ENCODE measurements at regions not wholly inside any gene's neighbourhood (a gene's known extent, or its start where the extent isn't known, plus 50 kb on each side); places are given as distances from the start of the nearest gene placed in this dataset.

DNA sequence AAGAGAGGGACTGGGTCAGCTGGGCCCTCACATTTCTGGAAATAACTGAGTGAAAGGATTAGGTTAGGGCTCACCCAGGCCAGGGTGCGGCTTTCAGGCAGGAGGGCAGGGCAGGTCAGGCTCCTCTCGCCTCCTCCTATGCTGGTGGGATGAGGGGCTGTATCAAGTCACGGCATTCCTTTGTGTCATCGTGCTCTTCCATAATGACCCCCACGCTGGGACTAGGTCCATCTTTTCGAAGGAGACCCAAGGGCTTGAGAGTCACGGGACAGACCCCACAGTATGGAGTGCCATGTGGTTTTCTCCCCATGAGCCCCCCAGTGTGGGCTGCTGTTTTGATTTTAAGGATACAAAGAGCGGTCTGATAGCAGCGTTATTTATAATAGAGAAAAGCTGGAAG lies 137.8 kb upstream of the COPS8 start:
- DNase-seq (ENCODE audit: low read depth in 2 of 2), result no peak

DNA sequence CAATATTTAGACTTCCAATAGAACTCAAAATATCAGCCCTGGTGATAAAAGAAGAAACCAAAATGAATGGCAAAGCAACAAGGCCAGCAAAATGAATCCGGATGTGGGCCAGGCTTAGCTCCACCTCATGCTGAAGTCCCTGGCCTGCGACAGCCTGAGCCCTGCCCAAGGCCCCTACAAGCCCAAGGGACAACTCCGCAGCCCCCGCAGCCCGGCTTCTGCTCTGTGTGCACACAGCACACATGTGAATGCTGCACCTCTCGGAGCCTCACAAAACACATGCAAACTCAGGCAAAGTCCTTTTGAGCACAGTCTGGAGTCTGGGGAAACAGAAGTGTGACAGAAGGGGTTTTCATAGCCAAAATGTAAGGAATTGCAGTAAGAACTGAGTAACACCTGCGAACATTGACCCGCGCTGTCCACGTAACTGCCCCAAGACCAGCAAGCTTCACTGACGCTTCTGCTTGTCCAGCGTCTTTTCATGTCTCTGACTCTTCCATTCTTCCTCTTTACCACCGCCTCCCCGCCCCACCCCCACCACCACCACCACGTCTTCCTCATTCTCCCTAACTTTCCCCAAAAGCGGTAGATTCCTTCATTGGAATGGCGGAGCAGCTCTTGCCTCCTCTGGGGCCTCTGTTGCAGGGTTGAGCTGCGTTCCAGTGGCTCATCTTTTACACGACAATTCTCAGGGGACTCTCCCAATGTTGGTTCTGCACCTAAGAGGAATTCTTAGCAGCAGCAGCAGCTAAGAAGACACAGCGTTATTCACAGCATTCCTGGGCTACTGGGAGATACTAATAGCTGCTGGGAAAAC lies 136.4 kb upstream of the COPS8 start:
- DNase-seq (ENCODE audit: low read depth in 2 of 2), result no peak

DNA sequence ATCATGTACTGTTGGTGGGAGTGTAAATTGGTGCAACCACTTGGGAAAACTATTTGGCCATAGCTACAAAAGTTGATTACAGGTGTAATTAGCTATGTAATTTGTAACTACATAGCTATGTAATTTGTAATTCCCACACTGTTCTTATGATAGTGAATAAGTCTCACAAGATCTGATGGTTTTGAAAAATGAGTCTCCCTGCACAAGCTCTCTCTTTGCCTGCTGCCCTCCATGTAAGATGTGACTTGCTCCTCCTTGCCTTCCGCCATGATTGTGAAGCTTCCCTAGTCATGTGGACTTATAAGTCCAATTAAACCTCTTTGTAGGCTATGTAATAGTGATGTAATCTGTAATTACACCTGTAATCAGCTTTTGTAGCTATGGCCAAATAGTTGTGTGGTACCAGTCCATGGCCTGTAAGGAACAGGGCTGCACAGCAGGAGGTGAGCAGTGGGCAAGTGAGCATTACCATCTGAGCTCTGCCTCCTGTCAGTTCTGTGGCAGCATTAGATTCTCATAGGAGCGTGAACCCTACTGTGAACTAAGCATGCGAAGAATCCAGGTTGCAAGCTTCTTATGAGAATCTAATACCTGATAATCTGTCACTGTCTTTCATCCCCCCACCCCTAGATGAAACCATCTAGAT lies 133.7 kb upstream of the COPS8 start:
- DNase-seq (ENCODE audit: low read depth in 2 of 2), result no peak

DNA sequence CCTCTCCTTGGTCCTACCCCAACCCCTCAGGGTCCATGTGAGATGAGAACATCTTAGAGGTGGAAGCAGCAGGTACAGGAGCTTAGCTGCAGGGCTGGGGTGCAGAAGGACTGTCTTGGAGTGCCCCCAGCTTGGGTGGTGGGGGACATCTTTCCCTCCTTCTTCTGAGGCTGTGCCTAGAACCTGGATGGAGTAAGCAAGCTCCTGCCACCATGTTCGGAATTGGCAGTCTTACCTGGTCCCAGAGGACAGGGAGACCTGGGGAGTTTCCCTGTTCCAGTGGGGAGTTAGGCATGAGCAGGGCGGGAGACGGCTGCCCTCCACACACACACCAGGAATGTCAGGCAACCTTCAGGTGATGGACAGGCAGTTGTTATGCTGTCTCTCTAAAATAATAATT lies 131.0 kb upstream of the COPS8 start:
- DNase-seq (ENCODE audit: low read depth in 2 of 2), result no peak

DNA sequence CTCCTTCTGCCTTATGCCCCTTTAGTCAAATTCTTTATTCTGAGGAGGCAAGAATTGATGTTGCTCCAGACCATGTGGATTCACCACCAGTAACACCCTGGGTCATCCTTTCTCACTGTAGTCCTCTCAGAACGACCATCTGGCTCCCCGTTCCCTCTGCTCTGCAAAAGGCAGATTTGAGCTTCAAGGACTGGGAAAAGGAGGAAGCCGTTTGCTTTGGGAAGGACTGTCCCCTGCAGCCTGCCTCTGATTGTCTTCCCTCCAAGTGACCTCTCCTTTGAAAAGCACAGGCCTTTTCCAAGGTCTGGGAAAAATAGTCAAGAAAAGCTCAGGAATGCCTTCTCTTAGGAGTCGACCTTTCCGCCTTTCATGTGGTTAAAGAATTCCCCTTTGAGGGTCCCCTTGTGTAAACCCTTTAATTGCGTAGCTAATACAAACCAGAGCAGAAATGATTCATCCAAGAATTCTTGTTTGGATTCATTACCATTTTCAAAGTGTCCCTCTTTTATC lies 130.1 kb upstream of the COPS8 start:
- no peak for DNase-seq (ENCODE audit: low read depth in 2 of 2)

DNA sequence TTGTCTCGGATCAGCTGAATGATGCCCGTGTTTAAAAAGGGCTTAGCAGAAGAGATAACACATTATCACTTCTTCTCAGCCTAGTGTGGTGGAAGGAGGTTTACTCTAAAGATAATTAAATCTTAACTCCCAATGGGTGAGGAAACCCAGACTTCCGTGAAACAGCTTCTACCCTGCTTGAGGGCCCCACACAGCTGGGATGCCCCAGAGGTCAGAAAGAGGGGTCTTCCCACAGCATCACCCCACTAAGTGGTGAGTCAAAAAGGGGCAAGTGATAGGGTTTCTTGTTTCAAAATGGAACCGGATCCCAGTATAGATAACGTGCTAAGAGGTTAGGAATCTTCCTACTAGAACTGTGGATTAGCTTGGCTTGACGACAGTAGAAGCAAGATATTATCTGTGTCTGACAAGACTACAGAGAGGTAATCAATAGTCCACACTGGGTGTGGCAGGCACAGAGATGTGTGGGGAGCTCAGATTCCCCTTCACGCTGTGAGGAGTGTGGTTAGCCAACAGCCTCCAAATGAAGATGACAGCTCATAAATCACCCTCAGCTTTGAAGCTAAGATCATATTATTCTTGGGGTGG lies 129.6 kb upstream of the COPS8 start:
- DNase-seq (ENCODE audit: low read depth in 2 of 2), result no peak

DNA sequence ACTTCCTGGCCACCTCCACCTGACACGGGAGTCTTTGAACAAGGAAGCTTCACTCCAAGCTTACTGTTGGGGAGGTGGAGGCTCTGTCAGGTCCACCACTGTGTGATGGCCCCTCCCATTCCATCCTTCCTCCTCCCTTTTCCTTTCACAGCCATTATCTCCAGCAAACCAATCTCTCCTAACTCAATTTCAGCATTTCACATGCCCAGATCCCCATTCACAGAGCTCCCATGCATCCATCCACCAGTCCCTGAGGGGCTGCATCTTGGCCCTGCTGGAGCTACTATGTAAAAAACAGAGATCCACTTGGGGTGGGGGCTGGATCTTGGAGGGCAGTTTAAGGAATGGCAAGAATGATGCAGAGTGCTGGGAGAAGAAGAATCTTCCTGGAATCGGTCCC lies 129.0 kb upstream of the COPS8 start:
- DNase-seq (ENCODE audit: low read depth in 2 of 2), result no peak

DNA sequence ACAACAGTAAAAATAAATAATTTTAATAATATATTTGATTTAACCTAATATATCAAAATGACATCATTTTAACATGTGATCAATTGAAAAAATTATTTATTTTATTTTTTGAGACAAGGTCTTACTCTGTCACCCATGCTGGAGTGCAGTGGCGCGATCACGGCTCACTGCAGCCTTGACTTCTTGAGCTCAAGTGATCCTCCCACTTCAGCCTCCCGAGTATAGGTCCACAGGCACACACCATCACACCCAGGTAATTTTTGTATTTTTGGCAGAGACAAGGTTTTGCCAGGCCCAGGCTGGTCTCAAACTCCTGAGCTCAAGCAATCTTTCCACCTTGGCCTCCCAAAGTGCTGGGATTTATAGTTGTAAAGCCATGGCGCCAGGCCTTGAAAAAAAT lies 126.7 kb upstream of the COPS8 start:
- no peak for DNase-seq (ENCODE audit: low read depth in 2 of 2)

DNA sequence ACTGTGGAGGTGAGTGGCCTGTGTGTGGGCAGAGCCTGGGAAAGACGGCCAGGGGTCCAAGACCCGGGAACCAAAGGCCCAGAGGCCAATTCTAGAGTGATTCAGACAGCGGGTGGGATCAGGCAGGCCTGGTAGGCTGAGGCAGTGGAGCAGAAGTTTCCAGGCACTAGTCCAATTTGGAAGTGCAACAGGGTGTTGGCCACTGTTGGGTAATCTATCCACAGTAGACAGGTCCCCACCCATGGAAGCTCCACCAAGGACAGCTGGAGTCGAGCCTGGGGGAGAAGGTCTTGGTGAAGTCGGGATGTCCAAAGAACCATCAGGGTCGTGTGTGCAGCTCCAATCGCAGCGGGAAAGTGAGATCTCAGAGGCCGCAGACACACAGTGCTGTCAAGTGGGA lies 125.8 kb upstream of the COPS8 start:
- no peak for DNase-seq (ENCODE audit: low read depth in 2 of 2)

DNA sequence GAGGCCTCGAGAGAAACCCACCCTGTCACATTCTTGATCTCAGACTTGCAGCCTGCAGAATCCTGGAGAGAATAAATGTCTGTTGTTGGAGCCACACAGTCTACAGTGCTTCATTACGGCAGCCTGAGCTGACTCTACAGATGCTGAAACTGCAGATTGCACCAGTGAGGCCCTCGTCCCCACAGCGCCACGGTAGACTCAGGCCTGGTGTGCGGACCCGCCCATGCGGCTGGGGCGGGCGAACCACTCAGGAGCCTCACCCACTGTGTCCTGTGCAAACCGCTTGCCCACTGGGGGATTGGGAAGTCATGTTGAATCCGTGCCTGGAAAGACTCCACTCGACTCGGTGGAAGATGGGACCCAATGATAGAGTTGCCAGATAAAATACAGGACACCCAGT lies 125.2 kb upstream of the COPS8 start:
- DNase-seq (ENCODE audit: low read depth in 2 of 2), result no peak

DNA sequence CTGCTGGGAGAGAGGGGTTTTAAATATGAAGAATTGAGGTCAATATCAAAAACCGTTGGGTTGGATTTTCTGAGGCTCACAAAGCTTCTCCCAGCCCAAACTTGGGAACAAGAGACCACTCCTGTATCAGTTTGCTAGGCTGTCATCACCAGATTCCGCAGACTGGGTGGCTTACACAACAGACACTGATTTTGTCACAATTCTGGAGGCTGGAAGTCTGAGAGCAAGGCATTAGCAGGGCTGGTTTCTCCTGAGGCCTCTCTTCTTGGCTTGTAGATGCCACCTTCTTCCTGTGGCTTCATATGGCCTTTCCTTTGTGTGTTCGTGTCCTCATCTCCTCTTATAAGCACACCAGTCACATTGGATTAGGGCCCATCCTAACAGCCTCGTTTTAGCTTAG lies 122.9 kb upstream of the COPS8 start:
- DNase-seq (ENCODE audit: low read depth in 2 of 2), result no peak

DNA sequence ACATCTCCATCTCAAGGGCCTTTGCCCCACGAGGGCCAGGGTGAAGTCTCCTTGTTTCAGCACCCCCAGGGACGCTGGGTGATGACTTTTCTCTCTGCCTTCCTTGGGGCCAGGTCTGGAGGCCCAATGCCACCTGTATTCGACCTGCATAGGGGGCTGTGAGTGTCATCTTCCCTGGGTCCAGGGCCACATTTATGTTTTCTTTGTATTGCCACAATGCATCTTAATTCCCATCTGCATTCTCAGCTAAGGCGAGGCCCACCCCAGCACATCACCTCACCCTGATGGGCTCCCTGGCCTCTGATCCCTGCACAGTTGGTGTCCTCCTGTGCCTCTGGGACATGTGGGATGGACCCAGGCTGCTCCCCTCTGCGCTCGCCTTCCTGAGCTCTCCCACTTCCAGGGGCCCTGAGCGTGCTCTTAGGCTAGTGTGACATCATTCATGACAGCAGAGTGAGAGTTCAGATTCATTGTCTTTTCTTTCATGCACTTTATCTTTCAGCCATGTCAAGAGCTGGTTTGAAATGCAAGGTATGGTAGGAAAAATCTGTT lies 122.0 kb upstream of the COPS8 start:
- no peak for DNase-seq (ENCODE audit: low read depth in 2 of 2)

DNA sequence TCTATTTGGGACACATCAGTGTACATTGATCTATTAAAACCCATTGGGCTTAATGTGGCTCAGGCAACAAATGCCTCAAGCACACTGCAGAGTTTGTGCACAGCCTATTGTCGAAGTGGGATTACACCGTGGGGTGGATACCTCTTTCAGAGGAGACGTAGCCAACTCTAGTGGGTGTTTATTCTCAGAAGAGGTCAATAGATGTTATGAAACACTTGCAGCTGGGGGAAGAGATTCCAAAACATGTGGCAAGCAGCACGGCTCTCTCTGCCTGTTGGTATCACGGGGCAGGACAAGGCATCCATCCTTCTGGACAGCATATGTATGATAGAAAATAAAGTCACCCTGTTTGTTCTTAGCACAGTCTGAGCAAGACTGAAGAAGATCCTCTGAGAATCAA lies 121.4 kb upstream of the COPS8 start:
- DNase-seq (ENCODE audit: low read depth in 2 of 2), result no peak

DNA sequence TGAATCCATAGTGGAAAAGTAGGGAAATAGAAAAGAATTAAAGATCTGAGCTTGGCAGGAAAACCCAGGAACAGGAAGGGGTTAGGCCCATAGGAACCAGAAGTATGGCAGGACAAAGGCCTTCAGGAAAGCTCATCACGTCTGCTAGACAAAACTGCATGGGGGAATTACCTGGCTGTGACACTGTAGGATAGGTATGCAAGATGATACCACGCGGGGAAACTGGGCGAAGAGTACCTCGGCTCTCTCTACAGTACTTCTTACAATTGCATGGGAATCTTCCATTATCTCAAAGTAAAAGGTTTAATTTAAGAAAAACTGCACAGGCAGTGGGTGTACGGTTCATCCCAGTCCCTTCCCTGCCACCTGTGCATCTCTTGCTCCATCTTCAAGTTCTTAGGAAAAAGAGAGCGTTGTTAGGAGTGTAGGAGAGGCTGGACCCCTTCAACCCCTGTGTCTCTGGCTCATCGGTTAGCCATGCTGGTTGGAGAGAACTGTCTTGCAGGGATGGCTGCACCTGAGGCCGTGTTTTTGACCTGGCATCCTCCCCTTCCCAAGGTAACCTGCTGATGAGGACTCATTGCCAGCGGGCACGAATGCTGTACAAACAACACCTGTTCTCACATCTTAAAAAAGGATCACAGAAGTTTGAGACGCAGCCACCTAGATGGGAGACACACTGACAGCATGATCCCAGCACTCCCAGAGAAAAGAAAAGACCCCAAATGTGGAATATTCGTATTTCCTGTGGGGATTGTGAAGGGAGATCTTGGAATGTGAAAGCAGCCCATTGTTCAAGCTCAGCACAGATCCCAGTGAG lies 120.5 kb upstream of the COPS8 start:
- no peak for DNase-seq (ENCODE audit: low read depth in 2 of 2)

DNA sequence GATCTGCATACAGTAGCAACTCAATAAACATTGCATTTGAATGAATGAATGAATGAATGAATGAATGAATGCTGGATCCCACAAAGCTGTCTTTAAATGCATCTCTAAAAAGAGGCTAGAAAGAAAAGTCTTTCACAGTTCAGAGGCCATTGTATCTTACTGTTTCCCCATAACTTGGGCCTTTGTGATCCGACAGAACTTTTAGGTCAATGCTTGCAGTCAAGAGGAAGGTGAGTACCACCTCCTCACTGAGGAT lies 119.9 kb upstream of the COPS8 start:
- no peak for DNase-seq (ENCODE audit: low read depth in 2 of 2)

DNA sequence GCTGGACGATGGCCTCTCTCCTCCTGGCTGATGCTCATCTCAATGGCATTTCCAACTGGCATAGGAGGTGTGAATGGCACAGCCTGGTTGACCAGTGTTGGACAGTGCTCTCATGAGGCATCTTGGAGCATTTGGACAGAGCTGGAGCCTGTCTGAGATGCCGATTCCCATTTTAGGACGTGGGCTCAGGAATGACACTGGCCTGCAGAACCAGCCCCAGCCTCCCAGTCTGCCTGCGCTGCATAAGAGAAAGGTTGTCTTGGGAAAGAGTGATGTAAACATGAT lies 118.2 kb upstream of the COPS8 start:
- DNase-seq (ENCODE audit: low read depth in 2 of 2), result no peak

DNA sequence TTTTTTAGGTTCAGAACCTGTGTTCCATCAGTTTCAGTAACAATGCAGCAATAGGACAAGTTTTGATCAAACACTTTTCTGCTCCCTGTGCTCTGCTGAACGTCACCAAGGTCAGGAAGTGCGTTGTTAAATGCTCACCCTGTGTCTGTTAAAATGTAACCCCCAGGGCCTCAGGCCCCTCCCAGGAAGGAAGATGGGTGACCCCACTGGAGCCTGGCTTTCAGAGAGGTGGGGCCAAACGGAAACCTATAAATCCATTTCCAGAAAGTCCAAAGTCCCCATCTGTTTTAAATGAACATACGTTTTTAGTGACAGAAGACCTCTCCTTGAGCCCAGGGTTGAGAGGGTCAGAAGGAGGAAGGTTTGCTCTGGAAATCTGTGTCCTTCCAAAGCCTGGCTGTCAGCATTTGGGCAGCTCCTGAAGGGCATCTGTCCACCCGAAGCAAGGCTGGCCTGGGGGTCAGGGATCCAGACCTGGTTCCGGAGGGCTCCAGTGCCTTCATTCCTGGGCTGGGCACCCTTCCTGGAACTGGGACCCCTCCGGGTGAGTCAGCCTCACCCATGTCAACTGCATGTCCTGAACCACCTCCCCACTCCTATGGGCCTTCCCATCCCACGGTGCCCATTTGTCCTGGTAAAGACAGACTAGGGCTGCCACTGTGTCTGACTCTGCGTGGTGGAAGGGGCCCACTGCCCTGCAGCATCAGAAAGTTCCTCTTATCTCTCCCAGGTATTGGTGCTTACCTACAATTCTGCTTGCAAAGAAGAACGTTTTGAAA lies 117.4 kb upstream of the COPS8 start:
- DNase-seq (ENCODE audit: low read depth in 2 of 2), result no peak

DNA sequence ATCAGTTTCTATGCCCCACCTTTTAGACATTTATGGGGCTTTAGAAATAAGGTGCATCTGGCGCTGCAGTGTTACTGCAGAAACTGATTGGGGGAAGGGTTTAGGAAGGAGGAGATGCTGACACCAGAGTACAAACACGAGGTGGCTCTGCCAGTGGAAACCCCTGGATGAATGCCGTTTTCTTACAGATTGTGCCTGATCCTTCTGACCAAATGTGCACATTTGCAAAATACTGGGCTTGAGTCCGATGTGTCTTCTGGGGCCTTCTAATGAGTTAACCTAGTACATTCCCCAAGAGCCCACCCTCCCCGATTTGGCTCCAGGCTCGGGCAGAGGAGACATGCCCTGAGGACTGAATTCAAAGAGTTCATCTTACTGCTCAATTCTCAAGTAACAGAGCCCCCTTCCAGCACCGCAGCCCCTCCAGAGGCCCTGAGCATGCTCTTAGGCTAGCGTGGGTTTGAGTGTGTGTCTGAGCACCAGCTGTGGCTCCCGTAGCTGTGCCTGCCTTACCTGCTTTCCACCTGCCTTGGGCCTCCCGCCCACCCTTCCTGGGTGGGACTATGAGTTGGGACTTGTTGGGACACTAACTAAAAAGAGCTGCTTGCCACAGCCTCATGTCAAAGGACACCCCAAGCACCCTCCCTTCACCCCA lies 116.7 kb upstream of the COPS8 start:
- DNase-seq (ENCODE audit: low read depth in 2 of 2), result no peak

DNA sequence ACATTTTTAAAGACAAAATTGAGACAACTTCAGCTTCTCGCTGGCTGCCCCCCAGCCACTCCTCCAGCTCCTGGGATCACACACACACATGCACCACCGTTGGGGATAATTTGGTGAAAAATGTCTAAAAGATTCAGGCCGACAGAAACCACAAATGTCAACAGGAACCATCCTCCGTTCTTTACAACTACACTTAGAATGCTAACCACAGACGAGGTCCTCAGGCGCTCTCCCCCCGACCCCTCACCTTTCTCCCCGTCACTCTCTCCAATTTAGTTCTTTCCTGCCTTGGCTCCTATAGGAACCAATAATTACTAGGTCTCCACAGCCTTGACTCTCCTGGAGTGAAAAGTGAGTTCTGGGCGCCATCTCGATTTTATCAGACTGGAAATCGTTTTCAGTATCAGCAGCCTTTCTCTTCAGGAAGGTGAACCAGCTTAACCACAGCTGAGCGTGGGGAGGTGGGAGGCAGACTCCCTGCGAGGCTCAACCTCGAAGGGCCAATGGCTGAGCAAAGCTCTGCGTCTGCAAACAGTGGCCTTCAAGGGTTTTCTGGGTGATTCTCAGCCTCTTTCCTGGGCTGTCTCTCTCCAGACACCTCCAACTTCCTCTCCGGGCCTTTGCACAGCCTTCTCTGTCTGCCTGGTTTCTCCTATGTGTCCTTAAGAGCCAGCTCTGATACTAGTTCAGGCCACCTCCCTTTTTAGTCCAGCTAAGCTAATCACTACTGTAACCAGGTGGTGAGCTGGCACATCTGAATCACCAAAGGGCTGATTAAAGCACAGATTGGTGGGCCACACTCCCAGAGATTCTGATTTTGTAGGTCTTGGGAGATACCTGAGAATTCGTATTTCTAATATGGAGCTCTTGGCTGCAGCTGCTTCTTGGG lies 115.7 kb upstream of the COPS8 start:
- no peak for DNase-seq (ENCODE audit: low read depth in 2 of 2)

DNA sequence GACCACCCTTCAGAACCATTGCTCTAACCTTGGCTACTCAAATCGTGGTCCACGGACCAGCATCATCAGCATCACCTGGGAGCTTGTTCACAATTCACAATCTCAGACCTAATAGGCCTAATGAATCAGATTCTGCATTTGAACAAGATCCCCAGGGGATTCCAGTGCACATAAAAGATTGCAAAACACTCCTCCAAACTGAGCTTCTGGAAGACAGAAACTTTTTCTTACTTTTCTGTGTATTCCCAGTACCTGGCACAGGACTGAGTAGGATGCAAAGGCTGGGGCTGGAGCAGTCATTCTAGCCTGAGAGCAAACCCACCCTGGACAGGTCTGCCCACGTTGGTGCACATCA lies 115.1 kb upstream of the COPS8 start:
- no peak for DNase-seq (ENCODE audit: low read depth in 2 of 2)

Data from stimulated activated CD4-positive, alpha-beta T cell treated with anti-CD3 and anti-CD28 coated beads, Interleukin-15, amount 100 ng/mL, for 48 hours (primary cell).